Heart left ventricle (tissue), 13 donors: ENCODE measurements at regions not wholly inside any gene's neighbourhood (a gene's known extent, or its start where the extent isn't known, plus 50 kb on each side); places are given as distances from the start of the nearest gene placed in this dataset.

Experiments used
- CTCF ChIP-seq, 12 donors: fragments of 200-600 bp; sonication (generic) in 4 of 12; IDR thresholded peaks; one replicate each; pipeline versions ENCODE4 v1.5.0 to v1.8.0; 2018 to 2022; ENCODE audit warnings: antibody characterized with exemption in 12 of 12, mild to moderate bottlenecking in 5 of 12
- POLR2A ChIP-seq, 2 donors: fragments of 450-650 bp; IDR thresholded peaks; one replicate each; pipeline ENCODE4 v1.6.1; 2017; ENCODE audit warnings: antibody characterized with exemption in 2 of 2, mild to moderate bottlenecking in 2 of 2, moderate library complexity in 2 of 2
- donor health status: ischemic (EF 13 %, LVEDD 7.1; RV severe dilation, severe dysfunction).
- donor health status: DM: no; HTN: yes; CAD: no.
- donor health status: DM: no; HTN: no; CAD: no.
- donor health status: ischemic (EF 25% LVEDD 6.9; RV normal size, moderate dysfunction).
- donor health status: ischemic (EF 25% LVEDD 5.7; RV mildly dilated, moderate dysfunction).
- donor health status: ischemic (EF 35%, LVEDD 5.7; RV mildly dilated, moderate dysfunction).
- donor health status: nonischemic (EF 11% LVEDD 7.7; RV severe dilation, severe dysfunction).
- donor health status: DM: yes; HTN: yes; CAD: no.
- donor health status: PGD.
- donor health status: ischemic (EF 29% LVEDD 5.4; RV normal size, mild dysfunction).
- donor health status: nonischemic (EF 23%, LVEDD 6.1; RV moderate dilation, normal function).

GRCh38 chr5:179452356-179453230 lies 97.8 kb upstream of the RUFY1 start:
- TF ChIP-seq CTCF (IDR thresholded peaks at IDR 0.05) (no peak), POLR2A (IDR thresholded peaks at IDR 0.05) (no peak)
